Transverse colon (tissue), 4 donors: ENCODE measurements at regions not wholly inside any gene's neighbourhood (a gene's known extent, or its start where the extent isn't known, plus 50 kb on each side); places are given as distances from the start of the nearest gene placed in this dataset.

Experiments used
- CTCF ChIP-seq, 5 experiments: fragments of 200-600 bp in 3 of 5; fragments of 450-650 bp in 2 of 5; sonication (generic) in 3 of 5; IDR thresholded peaks; 1 replicate in 2 of 5; 2 replicates in 3 of 5; pipeline ENCODE4 v1.5.1; 2016 to 2017; ENCODE audit warnings: antibody characterized with exemption in 5 of 5, inconsistent platforms in 3 of 5, mild to moderate bottlenecking in 2 of 5, moderate library complexity in 1 of 5
- EP300 ChIP-seq: sonication (generic); formaldehyde crosslinking; IDR thresholded peaks from one replicate; pipeline ENCODE4 v1.6.1; 2017; ENCODE audit warnings: antibody characterized with exemption, low read depth
- POLR2A ChIP-seq: fragments of 450-650 bp; IDR thresholded peaks from one replicate; pipeline ENCODE4 v1.6.1; 2016; ENCODE audit warnings: antibody characterized with exemption, mild to moderate bottlenecking, moderate library complexity
- POLR2AphosphoS5 ChIP-seq, 3 donors: sonication (generic); formaldehyde crosslinking; IDR thresholded peaks; one replicate each; pipeline ENCODE4 v1.6.1; 2016; ENCODE audit warnings: antibody characterized with exemption in 3 of 3

GRCh38 chr4:119841361-119841760 is 212.8 kb upstream of the PDE5A start:
- TF ChIP-seq CTCF (IDR thresholded peaks at IDR 0.05) (no peak), POLR2A (no peak), POLR2AphosphoS5 (IDR thresholded peaks at IDR 0.05) (no peak), EP300 (no peak)
